HepG2 (cell line): ENCODE measurements at regions not wholly inside any gene's neighbourhood (a gene's known extent, or its start where the extent isn't known, plus 50 kb on each side); places are given as distances from the start of the nearest gene placed in this dataset.

Experiments
- JARID2 ChIP-seq: sonication (generic); formaldehyde crosslinking; IDR thresholded peaks from 2 replicates; pipeline ENCODE4 v1.8.1; 2023; ENCODE audit warnings: missing genetic modification reagents, inconsistent platforms; ENCODE audit not compliant: insufficient replicate concordance
- MAFK ChIP-seq, 2 experiments: IDR thresholded peaks in 1 of 2; conservative IDR thresholded peaks in 1 of 2; 2 replicates each; pipeline ENCODE4 v1.6.1; 2011; ENCODE audit warnings: improper control_type of control experiment in 2 of 2, low read length in 2 of 2
- POLR2AphosphoS5 ChIP-seq: IDR thresholded peaks from 2 replicates; pipeline ENCODE4 v1.6.1; 2012; ENCODE audit warnings: low read depth, low read length
- RAD21 ChIP-seq: fragments of 450-650 bp; formaldehyde crosslinking; IDR thresholded peaks from 2 replicates; pipeline ENCODE4 v1.5.0; 2020; ENCODE audit warnings: mild to moderate bottlenecking
- SIN3A ChIP-seq: IDR thresholded peaks from 2 replicates; pipeline ENCODE4 v1.6.1; 2011; ENCODE audit warnings: low read depth, mild to moderate bottlenecking, control low read depth, low read length, borderline replicate concordance
- SMC3 ChIP-seq: IDR thresholded peaks from 2 replicates; pipeline ENCODE4 v1.6.1; 2011; ENCODE audit warnings: low read length, improper control_type of control experiment
- SP4 ChIP-seq: sonication (generic); formaldehyde crosslinking; IDR thresholded peaks from 2 replicates; pipeline ENCODE4 v1.8.1; 2023; ENCODE audit warnings: mild to moderate bottlenecking, missing genetic modification reagents
- TBL1XR1 ChIP-seq: fragments of 150-350 bp; IDR thresholded peaks from 2 replicates; pipeline ENCODE4 v1.6.1; 2014; ENCODE audit warnings: borderline replicate concordance, low read length; ENCODE audit not compliant: partially characterized antibody
- ZFX ChIP-seq: sonication (generic); formaldehyde crosslinking; IDR thresholded peaks from 2 replicates; pipeline ENCODE4 v1.4.0; 2020; ENCODE audit warnings: mild to moderate bottlenecking, low read depth, missing genetic modification reagents, moderate library complexity
- ZNF737 ChIP-seq: sonication (generic); formaldehyde crosslinking; IDR thresholded peaks from 2 replicates; pipeline ENCODE4 v1.5.0; 2020; ENCODE audit warnings: missing genetic modification reagents, mild to moderate bottlenecking, borderline replicate concordance
- TF ChIP-seq, protein P1 (sequence below): sonication (generic); formaldehyde crosslinking; IDR thresholded peaks from 2 replicates; pipeline ENCODE4 v1.5.0; 2020; ENCODE audit warnings: mild to moderate bottlenecking, missing genetic modification reagents, moderate library complexity
- TF ChIP-seq, protein P2 (sequence below): sonication (generic); formaldehyde crosslinking; IDR thresholded peaks from 2 replicates; pipeline ENCODE4 v1.4.0; 2020; ENCODE audit warnings: missing genetic modification reagents
- TF ChIP-seq, protein P3 (sequence below): sonication (generic); formaldehyde crosslinking; IDR thresholded peaks from 2 replicates; pipeline ENCODE4 v1.4.0; 2020; ENCODE audit warnings: missing genetic modification reagents, borderline replicate concordance

DNA sequence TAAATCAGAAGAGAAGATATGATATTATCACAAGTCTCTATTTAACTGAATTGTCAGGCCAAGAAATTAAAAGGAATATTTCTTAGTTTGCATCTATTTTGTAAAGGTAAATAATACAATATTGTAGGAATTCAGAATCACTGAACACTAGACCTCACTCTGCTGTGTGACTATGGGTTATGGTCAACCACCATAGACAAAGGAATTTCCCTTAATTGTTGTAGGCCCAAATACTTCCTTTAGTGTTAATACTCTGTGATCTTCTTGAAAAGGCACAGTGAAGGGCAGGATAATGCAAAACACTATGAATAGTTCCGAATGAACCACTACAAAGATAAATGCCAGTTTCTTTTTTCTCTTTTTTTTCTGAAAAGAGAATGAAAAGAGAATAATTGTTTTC lies 162.3 kb downstream of the TUSC7 start:
- no peak for TF ChIP-seq MAFK (conservative IDR thresholded peaks at IDR 0.05 in 1 of 2, IDR thresholded peaks at IDR 0.05 in 1 of 2; ENCODE audit: low read length in 2 of 2)
- TF ChIP-seq, protein P1, sequence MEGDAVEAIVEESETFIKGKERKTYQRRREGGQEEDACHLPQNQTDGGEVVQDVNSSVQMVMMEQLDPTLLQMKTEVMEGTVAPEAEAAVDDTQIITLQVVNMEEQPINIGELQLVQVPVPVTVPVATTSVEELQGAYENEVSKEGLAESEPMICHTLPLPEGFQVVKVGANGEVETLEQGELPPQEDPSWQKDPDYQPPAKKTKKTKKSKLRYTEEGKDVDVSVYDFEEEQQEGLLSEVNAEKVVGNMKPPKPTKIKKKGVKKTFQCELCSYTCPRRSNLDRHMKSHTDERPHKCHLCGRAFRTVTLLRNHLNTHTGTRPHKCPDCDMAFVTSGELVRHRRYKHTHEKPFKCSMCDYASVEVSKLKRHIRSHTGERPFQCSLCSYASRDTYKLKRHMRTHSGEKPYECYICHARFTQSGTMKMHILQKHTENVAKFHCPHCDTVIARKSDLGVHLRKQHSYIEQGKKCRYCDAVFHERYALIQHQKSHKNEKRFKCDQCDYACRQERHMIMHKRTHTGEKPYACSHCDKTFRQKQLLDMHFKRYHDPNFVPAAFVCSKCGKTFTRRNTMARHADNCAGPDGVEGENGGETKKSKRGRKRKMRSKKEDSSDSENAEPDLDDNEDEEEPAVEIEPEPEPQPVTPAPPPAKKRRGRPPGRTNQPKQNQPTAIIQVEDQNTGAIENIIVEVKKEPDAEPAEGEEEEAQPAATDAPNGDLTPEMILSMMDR (CRISPR knock-in tag): no peak
- no peak for TF ChIP-seq JARID2 (CRISPR knock-in tag)
- TF ChIP-seq, protein P2, sequence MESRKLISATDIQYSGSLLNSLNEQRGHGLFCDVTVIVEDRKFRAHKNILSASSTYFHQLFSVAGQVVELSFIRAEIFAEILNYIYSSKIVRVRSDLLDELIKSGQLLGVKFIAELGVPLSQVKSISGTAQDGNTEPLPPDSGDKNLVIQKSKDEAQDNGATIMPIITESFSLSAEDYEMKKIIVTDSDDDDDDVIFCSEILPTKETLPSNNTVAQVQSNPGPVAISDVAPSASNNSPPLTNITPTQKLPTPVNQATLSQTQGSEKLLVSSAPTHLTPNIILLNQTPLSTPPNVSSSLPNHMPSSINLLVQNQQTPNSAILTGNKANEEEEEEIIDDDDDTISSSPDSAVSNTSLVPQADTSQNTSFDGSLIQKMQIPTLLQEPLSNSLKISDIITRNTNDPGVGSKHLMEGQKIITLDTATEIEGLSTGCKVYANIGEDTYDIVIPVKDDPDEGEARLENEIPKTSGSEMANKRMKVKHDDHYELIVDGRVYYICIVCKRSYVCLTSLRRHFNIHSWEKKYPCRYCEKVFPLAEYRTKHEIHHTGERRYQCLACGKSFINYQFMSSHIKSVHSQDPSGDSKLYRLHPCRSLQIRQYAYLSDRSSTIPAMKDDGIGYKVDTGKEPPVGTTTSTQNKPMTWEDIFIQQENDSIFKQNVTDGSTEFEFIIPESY (CRISPR knock-in tag): no peak
- TF ChIP-seq ZNF737 (CRISPR knock-in tag): no peak
- no peak for TF ChIP-seq POLR2AphosphoS5
- TF ChIP-seq SIN3A: no peak
- TF ChIP-seq SP4 (CRISPR knock-in tag): no peak
- TF ChIP-seq, protein P3, sequence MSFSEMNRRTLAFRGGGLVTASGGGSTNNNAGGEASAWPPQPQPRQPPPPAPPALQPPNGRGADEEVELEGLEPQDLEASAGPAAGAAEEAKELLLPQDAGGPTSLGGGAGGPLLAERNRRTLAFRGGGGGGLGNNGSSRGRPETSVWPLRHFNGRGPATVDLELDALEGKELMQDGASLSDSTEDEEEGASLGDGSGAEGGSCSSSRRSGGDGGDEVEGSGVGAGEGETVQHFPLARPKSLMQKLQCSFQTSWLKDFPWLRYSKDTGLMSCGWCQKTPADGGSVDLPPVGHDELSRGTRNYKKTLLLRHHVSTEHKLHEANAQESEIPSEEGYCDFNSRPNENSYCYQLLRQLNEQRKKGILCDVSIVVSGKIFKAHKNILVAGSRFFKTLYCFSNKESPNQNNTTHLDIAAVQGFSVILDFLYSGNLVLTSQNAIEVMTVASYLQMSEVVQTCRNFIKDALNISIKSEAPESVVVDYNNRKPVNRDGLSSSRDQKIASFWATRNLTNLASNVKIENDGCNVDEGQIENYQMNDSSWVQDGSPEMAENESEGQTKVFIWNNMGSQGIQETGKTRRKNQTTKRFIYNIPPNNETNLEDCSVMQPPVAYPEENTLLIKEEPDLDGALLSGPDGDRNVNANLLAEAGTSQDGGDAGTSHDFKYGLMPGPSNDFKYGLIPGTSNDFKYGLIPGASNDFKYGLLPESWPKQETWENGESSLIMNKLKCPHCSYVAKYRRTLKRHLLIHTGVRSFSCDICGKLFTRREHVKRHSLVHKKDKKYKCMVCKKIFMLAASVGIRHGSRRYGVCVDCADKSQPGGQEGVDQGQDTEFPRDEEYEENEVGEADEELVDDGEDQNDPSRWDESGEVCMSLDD (CRISPR knock-in tag): no peak
- no peak for TF ChIP-seq TBL1XR1
- TF ChIP-seq SMC3: no peak
- TF ChIP-seq ZFX (CRISPR knock-in tag): no peak
- no peak for TF ChIP-seq RAD21
